Fibroblast of gingiva (primary cell): ENCODE measurements at regions not wholly inside any gene's neighbourhood (a gene's known extent, or its start where the extent isn't known, plus 50 kb on each side); places are given as distances from the start of the nearest gene placed in this dataset.
A peak's percentile ranks its signal among the peaks of the same experiment; 100 is the strongest.

ENCODE experiments used
- DNase-seq: peaks from one replicate; pipeline ENCODE4 v3.0.0-alpha.2; 2011; ENCODE audit warnings: low read depth

DNA sequence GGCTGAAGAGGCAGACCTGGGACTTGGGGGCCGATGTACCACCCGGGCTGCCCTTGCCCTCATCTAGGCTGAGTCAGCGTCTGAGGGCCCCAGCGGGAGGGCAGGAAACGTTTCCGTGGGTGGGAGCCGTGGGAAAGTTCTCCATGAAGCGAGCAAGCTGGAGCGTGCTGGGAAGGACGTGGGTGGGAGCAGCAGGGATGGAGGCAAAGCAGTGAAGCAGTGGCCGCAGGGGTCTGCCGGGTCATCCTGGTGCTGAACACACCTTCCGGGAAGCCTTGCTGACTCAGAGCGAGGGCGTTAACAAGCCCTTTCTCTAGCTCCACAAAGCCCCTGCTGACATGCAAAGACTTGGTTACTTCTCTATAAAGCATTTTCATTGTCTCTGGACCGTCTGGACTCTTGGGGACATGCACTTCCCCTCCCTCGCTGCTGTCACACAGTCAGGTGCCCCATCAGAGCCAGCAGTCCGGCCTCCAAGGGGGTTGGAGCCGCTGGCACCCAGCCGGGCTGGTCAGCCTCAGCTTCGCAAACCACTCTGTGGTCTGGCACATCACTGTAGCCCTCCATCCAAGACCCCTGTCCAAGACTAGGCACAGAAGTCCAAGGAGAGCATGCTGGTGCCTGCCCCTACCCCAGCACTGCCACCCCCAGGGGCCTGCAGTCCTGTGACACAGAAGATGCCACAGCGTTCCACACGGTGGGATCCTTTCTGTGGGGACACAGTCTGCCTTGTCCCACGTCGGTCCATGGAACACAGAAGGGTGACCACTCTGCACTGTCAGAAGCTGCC lies 115.1 kb upstream of the GPC1 start:
- DNase-seq, result no peak

DNA sequence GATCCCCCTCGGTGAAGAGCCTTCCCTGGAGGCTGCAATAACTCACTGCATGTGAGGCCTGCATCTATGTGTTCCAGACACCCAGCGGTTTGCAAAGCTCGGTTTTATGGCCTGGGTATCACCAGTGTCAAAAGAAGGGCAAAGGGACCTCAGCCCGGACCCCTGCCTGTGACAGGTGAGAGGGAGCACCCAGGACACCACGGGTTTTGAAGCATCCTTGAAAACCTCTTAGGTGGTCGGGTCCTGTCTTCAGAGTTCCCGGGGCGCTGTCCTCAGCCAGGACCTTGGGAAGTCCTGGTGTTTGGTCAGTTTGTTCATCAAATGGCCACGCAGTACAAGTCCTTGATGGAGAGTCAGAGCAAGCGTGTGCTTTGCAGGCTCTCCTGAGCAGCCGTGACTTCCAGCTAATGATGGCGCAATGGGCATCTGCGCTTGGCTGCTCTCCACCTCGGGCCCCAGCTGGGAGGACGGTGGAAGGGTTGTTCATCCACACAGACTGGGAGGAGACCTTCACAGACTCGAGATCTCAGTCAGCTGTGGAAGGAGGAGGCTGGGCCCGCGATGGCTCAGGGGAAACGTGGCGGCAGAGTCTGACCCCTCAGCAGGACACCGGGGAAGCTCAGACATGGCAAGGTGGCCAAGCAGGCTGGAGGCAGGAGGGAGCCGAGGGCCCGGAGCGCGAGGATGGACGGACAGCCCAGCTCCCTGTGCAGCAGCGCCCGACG lies 113.1 kb upstream of the GPC1 start:
- peak; percentile 32 for DNase-seq

DNA sequence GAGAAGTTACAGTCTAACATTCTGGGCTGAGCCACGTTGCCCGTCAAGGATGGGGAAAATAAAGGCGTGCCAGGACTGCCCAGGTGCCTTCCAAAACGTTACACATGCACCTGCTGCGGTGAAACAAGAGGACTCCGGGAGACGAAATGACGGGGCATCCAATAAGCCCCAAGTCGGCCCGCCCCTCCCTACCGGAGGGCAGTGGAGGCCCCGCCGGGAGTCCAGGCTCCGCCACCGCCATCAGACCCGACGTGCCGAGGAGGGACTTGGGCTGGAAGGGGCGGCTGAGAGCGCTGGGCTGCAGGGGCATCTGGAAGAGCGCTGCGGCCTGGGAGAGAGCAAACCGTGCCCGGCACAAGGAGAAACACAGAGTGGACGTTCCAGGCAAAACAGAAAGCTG lies 112.5 kb upstream of the GPC1 start:
- no peak for DNase-seq

DNA sequence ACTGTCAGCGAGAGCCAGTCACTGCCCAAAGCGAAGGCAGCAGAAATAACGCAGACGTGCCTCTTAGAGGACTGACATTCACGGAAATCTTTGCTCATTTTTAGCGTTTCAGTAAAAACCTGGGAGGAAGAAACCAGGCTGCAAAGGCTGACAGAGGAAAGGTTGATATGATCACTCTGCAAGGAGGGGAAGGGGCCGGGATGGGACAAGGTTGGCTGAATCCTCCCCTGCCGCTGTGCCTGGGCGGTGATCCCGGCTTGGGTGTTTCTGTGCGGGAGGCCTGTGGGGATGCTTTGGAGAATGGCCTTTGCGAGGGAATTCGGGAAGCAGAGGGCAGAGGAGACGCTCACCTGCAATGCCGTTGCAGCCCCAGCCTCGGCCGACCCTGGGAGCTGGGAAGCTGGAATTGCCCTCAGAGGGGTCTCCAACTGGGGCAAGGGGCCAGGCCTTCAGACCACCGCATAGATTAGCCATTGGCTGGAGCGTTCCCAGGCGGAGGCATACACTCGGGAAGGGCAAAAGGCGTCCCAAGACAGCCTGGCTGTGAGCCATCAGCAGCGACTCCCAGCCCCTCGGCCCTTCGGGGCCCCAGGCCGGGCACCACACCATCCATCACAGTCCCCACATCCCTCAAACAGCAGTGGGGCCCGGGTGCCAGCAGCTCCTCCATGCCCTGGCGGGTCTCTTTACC lies 111.7 kb upstream of the GPC1 start:
- no peak for DNase-seq

DNA sequence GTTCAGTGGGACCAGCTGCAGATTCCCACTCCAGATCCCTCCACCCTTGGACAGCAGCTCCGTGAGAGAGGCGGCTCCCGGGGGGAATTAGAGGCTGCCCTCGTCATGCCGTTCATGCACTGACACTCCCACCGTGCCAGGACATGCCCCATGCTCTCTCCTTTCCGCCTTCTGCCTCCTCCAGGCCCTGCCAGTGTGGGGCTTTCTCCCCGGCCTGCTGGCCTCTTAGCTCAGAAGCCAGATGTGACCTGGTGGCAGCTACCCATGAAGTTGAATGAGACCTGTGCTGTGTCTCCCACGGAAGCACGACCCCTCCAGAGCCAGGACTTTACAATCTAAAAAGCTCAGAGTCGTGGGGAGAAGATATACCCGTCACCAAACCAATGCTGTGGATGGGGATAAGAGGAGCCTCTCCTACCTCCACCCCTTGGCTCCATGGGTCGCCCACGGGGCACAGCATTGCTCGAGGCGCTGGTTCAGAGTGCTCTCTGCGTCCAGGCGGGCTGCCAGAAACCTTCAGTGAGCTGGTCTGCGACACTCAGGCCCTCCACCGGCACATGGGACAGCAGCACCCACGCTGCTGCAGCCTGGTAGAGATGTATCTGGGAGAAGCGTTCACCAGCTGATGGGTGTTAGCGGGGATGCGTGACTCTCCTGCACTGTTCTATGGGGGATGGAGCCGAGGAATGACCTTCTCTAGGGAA lies 111.0 kb upstream of the GPC1 start:
- DNase-seq, result no peak

DNA sequence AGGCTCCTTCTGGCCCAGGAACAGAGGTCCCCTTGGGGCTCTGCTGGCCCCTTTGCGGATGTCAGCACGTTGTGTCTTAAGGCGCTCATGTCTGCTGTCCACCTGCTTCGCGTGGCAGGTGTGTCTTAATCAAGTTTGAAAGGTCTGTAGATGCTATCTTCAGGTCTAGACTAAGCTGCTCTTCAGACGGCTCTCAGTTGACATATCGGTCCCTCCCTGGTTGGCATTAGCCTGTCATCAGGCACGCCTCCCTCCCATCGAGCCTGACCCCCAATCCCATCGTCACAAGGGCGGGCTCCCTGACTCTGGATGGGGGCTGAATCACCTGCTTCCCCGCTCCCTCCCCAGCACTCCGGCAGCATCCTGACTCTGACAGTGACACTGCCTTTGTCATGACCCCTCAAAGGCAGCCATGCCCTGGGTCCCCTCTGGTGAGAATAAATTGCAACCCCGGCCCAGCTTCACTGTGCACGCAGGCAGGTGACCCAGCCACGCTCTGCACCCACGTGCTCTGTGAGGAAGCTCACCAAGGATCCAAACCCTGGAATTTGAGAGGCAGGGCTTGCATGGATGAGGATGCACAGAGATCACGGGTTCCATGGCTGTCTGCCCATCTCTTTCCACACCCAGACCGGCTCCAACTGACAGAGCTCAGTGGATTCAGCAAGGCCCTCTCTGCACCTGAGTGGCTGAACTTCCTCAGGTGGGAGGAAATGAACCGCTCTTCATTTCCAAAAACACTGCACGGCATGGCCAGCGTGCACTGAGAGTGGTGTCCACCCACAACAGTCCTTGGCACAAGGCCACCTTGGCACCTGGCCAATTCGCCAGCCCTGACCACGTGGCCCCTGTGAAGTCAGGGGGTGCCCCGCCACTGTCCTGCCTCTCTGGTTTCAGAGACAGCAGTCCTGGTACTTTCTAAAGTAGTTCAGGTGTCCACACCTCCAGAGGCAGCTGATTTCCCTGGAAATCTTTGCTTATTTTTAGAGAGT lies 110.2 kb upstream of the GPC1 start:
- DNase-seq, result no peak

DNA sequence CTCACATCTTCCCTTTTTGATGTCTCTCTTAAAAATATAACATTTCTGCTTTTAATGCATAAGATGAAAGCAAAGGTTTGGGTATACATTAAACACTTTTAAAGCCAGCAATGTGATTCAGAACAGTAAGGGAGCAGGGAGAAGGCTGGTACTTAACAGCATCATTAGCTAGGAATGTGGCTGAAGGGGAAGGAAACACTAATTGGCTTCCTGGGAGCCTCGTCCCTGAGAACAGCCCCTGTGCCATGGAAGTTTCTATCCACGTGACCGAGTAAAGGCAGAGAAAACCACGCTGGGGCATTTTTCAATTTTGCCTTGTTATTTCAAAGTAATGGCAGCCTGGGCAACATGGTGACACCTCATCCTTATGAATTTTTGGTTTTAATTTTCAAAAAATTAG lies 109.2 kb upstream of the GPC1 start:
- DNase-seq, result no peak

DNA sequence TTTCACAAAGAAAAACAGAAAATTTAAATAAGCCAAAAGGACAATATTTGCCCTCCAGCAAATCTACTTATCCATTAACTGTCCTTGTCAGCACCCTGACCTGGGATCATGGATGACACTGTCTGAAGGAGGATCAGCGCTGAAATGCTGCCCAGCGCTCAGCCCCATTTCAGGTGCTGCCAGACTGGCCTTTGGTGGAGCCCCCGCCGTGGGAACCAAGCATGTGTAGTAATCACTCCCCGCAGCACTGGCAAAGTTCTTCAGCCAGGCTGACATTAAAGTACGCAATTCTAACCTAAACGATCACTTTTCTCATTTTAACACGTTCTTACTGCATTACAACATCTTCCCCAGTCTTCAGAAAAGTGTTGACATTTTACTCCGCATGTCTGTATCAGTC lies 108.6 kb upstream of the GPC1 start:
- DNase-seq, result no peak

DNA sequence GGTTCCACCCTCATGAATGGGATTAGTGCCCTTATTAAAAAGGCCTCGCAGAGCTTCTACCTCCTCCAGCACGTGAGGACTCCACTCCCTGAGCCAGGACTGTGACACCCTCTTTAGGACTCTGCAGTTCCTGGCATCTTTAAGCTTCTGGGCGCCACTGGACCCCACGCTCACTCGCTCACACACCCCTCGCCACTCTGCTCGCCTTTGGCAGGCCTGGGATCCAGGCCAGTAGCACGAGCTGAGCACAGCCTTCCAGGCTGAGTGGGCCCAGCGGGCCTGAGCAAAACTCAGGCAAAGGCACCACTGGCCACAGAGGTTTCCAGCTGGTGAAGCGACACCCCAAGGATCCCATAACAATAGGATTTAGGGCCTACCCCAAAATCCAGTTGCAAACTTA lies 107.9 kb upstream of the GPC1 start:
- DNase-seq, result no peak

DNA sequence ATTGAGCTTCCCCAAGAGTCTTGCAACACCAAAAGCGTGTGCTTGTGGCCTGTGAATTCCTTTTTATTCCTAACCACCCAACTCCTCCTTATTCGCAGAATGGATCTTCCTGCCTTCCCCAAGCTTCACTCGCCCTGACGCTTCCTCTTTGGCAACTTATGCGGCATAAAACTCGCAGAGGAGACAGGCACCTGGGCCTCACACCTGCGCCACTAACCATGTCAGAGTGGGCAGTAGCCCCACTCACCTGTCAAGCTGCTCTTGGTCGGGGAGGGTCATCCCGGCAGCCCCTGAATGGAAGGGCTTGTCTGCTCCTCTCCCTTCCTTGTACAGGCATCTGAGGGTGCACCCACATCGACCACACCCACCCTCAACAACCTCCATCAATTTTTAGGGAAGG lies 106.9 kb upstream of the GPC1 start:
- DNase-seq, result no peak

DNA sequence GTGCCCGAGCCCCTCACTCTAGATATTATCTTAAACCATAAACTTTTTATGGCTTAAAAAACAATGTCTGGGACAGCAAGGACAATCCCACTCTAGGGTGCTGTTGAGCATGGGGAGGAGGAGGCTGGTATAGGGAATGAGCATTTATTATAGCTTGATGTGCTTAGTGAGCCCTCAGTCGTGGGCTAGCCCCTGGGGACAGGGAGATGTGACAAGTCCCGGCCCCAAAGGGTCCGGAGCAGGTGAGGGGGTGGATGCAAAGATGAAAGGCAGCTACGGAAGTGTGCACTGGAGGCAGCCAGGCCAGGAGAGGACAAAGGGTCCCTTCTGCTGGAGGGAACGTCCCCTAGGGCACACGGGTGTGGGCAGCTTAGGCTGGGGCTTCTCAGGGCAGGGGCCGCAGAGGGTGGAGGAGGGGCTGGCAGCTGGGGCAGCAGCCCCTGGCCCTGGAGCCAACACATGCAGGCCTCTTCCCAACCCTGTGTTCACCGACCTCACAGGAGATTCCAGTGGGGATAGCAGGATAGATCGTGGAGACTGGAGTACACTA lies 106.3 kb upstream of the GPC1 start:
- no peak for DNase-seq

DNA sequence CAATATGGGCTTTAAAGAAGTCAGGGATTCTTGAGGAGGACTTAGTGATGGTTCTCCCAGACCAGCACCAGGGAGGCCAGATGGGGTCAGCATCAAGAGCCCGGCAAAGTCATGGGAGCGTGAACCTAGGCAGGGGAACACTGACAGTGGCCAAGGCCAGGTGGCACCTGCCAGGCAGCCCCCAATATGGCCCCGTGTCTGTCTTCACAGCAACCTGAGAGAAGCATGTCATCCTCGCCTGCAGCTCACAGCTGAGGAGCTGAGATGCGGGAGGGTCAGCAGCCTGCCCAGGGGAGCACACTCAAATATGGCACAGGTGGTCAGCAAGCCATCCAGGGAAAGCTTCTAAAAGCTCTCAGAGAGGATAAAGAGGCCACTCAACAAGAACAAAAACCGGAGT lies 105.7 kb upstream of the GPC1 start:
- DNase-seq, result no peak

DNA sequence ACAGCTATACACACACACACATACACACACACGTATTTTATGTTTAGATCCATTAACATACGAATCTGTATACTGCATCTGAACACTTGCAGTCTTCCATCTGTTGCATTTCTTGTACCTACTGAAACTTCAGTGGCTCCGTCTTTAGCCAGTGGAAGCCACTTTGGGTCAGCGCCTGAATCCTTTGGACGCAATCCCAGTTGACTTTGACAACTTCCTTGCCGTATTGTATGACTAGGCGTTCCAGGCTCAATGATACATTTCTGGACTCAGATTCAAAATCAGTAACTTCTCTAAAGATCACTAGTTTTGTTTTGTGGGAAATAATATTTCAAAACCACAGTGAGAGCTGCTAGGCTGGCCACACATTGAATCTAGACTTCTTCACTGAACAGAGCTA lies 101.5 kb upstream of the GPC1 start:
- DNase-seq, result no peak

DNA sequence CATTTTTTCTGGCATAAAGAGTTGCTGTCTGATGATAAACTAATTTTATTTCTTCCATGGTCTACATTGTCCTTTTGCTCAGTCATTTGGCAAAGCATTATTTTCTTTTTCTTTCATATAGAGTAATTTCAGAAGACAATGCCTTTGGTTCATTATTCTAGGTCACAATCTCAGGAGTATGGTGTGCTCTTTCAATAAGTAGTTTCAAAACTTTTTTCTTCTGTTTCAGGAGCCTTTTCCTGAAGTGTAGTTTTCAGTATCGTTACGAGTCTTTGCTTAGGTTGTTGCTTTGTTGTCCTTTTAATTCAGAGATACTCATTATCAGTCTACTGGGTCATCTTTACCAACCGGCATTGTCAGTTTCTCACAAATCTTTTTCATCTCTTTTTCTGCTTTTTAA lies 100.4 kb upstream of the GPC1 start:
- DNase-seq, result no peak

DNA sequence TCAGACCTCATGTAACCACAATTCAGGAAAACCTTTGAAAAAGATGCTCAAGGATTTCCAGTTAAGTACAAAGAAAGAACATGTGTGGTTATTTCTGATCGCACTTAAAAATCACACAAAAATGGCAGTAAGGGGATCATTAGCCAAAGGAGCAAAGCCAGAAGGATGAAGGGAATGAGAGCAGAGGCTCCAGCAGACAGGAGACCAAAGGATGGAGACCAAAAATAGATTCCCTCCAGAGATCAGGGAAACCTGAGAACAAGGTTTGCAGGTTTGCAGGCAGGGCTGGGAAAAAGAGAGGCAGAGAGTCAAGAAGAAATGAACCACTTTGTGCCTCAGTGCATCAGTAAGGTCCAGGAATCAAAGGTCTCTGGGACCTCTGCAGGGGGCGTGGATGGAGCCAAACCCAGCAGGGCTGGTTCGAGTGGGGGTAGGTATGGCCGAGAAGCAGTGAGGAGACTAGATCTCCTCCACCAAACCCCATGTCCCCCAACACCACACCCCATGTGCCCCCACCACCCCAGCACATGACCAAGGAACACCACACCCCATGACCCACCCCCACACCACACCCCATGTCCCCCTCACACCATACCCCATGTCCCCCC lies 98.5 kb upstream of the GPC1 start:
- no peak for DNase-seq

DNA sequence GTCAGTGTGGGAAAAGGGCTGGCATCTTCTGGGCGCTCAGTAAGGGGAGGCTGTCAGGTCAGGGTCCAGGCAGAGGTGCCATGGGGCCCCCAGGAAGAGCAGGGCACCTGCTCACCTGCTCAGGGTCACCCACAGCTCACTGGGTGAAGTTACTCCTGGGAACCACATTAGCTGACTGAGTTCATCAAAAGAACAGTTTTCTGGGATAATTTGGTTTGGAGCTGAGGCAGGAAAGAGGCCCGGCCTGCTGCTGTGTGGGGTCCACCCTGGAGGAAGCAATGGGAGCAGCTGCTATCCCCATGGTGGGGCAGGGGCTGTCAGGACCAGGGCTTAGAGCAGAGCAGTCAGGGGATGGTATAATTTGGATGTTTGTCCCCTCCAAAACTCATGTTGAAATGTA lies 97.2 kb upstream of the GPC1 start:
- DNase-seq, result no peak

DNA sequence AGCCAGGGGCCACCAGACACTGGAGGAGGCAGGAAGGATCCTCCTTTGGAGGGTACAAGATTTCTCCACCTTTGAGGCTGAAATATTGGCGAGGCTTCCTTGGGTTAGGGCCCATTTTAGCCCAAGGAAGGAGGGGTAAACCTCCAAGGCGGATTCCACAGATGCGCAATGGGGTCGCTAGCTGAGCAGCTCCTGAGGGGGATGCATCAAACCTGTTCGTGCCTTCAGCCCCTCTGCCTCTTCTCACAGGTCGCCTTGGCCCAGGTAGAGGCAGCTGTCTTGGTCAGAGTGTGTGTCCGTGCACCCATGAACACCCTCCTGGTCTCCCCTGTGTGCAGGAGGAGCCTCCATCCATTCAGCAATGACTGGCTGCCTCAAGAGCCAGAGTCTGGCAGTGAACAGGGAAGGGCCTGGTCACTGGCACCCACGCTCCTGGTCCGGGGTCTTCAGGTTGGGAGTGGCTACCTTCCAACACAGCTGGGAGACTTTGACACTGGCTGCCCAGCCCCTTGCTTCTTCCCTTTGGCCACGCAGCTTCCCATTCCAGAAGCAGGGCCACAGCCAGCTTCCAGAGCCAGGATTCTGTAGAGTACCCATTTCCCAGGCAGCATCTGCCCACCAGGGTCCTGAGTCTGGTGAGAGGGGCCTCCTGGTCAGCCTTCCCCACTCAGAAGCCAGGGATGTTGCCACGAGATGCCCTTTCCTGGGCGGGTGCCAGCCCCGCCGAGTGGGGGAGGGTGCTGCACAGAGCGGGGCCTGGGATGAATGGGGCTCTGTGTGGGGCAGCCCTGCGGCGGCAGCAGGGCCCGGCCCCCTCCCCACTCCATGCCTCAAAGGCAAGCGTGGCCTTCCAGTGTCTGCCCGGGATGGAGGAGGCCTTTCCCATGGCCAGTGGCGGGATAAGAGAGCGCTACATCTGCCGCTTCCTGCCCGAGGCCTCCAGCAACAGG lies 95.8 kb upstream of the GPC1 start:
- DNase-seq, result no peak

DNA sequence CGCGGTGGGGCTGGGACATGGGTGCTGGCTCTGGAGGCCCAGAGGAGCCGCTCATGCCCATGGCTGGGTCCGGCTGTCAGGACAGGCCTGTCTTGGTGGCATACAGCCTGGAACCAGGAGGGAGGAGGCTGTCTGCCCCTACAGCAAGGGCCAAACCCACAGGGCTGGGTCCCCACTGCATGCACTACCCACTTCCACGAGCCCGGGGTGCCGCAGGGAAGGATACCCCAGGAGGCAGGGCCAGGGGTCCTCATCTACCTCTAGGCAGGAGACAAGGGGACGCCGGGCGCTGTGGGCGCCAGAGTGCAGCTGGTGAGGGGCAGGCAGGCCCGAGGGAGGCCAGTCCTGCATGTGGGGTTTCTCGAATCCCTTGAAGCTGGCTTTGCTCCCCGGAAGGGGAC lies 95.1 kb upstream of the GPC1 start:
- no peak for DNase-seq

DNA sequence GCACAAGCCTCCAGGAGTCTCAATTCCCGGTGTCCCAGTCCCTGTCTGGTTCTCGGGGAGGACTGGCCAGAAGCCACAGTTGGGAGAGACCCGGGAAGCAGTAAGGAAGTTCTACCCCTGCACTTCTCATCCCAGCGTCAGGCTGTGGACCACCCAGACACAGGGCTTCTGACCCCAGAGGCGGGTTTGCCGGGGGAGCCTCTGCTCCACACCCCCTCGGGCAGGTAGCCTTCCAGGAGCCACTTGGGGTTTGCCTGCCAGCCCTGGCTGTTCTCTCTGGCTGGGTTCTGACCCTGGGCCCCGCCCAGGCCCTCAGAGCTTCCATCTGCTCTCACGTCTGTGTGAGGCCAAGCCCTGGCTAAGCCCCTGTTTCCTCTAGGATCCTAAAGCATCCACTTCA lies 94.4 kb upstream of the GPC1 start:
- DNase-seq, result no peak

DNA sequence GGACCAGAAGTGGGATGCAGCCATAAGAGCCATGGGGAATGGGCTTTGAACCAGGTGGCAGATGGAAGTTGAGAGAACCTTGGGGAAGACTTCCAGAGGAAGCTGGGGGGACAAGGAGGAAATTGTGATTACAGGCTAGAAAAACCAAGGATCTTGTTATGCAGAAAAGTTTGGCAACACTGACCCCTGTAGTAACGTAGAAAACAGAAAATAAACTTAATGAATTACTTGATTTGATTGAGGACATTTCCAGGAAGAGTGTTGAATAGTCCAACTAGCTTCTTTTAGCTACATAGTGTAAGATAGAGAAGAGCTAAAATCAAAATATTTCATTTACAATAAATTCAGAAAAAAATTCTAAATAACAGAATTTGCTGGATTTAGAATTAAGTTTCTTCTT lies 91.9 kb upstream of the GPC1 start:
- DNase-seq, result no peak
